MM.1S (cell line): ENCODE measurements at regions not wholly inside any gene's neighbourhood (a gene's known extent, or its start where the extent isn't known, plus 50 kb on each side); places are given as distances from the start of the nearest gene placed in this dataset.
"Not testable (repeated sequence)": the region's sequence is repeated elsewhere in the genome, so short reads cannot be mapped to it uniquely, and the experiment has no call there.

Experiments used
- DNase-seq: peaks from one replicate; pipeline ENCODE4 v3.0.0-alpha.2; 2015
- H2AFZ ChIP-seq: fragments of 300-600 bp; sonication (generic); 2 replicates; pipeline ENCODE4 v1.6.0; 2016; ENCODE audit warnings: antibody characterized with exemption, low read length
- H3F3A ChIP-seq: fragments of 300-600 bp; sonication (generic); 2 replicates; pipeline ENCODE4 v1.6.1; 2016; ENCODE audit warnings: mild to moderate bottlenecking, antibody characterized with exemption, low read length, moderate library complexity, mixed read lengths; ENCODE audit not compliant: insufficient read depth
- H3K27ac ChIP-seq: fragments of 300-600 bp; sonication (generic); 2 replicates; pipeline ENCODE4 v1.5.1; 2016; ENCODE audit warnings: mild to moderate bottlenecking, low read length
- H3K27me3 ChIP-seq: fragments of 300-600 bp; sonication (generic); replicated peaks from 2 replicates; pipeline ENCODE4 v1.6.0; 2016; ENCODE audit warnings: low read length; ENCODE audit not compliant: insufficient read depth
- H3K36me3 ChIP-seq: fragments of 300-600 bp; sonication (generic); replicated peaks from 2 replicates; pipeline ENCODE4 v1.6.1; 2016; ENCODE audit warnings: mild to moderate bottlenecking, low read length, mixed read lengths; ENCODE audit not compliant: insufficient read depth
- H3K4me1 ChIP-seq: fragments of 300-600 bp; sonication (generic); 2 replicates; pipeline ENCODE4 v1.6.1; 2016; ENCODE audit warnings: low read length, mixed read lengths
- H3K4me2 ChIP-seq: fragments of 300-600 bp; sonication (generic); 2 replicates; pipeline ENCODE4 v1.6.0; 2016; ENCODE audit warnings: low read depth, low read length
- H3K4me3 ChIP-seq: fragments of 300-600 bp; sonication (generic); 2 replicates; pipeline ENCODE4 v1.5.1; 2016; ENCODE audit warnings: low read length, mixed read lengths
- H3K79me2 ChIP-seq: fragments of 300-600 bp; sonication (generic); 2 replicates; pipeline ENCODE4 v1.6.1; 2016; ENCODE audit warnings: mixed run types, low read length, mixed read lengths
- H3K9ac ChIP-seq: fragments of 300-600 bp; sonication (generic); 2 replicates; pipeline ENCODE4 v1.6.1; 2016; ENCODE audit warnings: low read length, mixed read lengths
- H3K9me2 ChIP-seq: fragments of 300-600 bp; sonication (generic); replicated peaks from 2 replicates; pipeline ENCODE4 v1.6.1; 2016; ENCODE audit warnings: mild to moderate bottlenecking, low read length, mixed read lengths; ENCODE audit not compliant: insufficient read depth
- H3K9me3 ChIP-seq: fragments of 300-600 bp; sonication (generic); replicated peaks from 2 replicates; pipeline ENCODE4 v1.6.1; 2016; ENCODE audit warnings: mild to moderate bottlenecking, low read length, mixed read lengths; ENCODE audit not compliant: insufficient read depth
- H4K20me1 ChIP-seq: fragments of 300-600 bp; sonication (generic); 2 replicates; pipeline ENCODE4 v1.6.1; 2016; ENCODE audit warnings: mild to moderate bottlenecking, low read length, moderate library complexity, mixed read lengths; ENCODE audit not compliant: insufficient read depth
- EZH2 ChIP-seq: fragments of 300-600 bp; sonication (generic); optimal IDR thresholded peaks from 2 replicates; pipeline ENCODE3; 2017; ENCODE audit warnings: low read depth, mild to moderate bottlenecking, antibody characterized with exemption, low read length, mixed read lengths
- EZH2phosphoT487 ChIP-seq: fragments of 300-600 bp; sonication (generic); IDR thresholded peaks from 2 replicates; pipeline ENCODE4 v1.6.1; 2018; ENCODE audit warnings: antibody characterized with exemption, low read length
- TF ChIP-seq, protein P1 (sequence below): fragments of 300-600 bp; sonication (generic); IDR thresholded peaks from 2 replicates; pipeline ENCODE4 v1.5.1; 2016; ENCODE audit warnings: antibody characterized with exemption, low read length, mixed read lengths

DNA sequence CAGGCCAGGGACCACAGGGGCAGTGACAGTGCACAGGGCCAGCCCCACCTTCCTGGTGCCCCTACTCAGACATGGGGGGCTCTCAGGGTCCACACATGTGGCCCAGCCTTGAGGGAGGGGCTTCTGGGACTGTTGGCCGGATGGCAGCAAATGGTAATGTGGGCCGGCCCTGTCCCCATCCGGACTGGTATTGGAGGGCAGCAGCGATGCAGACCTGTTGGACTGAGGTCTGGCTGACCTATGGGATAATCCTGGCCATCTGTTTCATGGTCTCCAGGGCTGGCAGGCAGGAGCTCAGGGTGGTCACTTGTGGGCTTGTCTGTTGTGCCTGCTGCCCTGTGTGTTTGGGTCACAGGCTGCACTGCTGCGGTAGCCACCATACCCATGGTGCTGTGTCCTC, 387.5 kb downstream of the TMEM121 start:
- Histone ChIP-seq H3K79me2 (no peaks in the 10 kb centered on the region), H3K4me3 (no peak overlapping the region), H4K20me1 (no peaks in the 10 kb centered on the region), H3K36me3 (no peaks in the 10 kb centered on the region), H3K4me1 (no peaks in the 10 kb centered on the region), H3K9ac (no peak overlapping the region), H3F3A (no peaks in the 10 kb centered on the region), H3K9me2 (no peaks in the 10 kb centered on the region), H2AFZ (no peak overlapping the region), H3K9me3 (no peaks in the 10 kb centered on the region), H3K27me3 (no peaks in the 10 kb centered on the region), H3K27ac (no peak overlapping the region), H3K4me2 (no peak overlapping the region)
- DNase-seq = no peak
- TF ChIP-seq EZH2 (no peak), EZH2phosphoT487 (no peak)
- TF ChIP-seq, protein P1, sequence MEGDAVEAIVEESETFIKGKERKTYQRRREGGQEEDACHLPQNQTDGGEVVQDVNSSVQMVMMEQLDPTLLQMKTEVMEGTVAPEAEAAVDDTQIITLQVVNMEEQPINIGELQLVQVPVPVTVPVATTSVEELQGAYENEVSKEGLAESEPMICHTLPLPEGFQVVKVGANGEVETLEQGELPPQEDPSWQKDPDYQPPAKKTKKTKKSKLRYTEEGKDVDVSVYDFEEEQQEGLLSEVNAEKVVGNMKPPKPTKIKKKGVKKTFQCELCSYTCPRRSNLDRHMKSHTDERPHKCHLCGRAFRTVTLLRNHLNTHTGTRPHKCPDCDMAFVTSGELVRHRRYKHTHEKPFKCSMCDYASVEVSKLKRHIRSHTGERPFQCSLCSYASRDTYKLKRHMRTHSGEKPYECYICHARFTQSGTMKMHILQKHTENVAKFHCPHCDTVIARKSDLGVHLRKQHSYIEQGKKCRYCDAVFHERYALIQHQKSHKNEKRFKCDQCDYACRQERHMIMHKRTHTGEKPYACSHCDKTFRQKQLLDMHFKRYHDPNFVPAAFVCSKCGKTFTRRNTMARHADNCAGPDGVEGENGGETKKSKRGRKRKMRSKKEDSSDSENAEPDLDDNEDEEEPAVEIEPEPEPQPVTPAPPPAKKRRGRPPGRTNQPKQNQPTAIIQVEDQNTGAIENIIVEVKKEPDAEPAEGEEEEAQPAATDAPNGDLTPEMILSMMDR = no peak

DNA sequence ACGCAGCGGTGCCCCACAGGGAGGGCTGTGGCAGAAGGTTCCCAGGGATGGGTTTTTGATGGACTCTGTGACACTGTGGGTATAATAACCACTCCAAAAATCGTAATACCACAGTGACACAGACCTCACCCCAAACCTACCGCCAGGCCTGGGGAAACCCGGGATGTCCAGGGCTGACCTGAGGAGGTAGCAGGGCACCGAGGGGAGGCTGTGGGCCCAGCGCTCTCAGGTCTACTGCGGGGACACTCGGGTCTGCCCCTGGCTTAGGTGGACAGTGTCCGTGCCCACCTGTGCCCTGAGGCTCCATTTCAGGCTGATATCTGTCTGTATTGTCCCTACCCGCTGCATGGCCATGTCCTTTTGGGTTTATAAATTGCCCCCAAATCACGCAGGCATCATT, 387.9 kb downstream of the TMEM121 start:
- not testable (repeated sequence) for H3K4me1 ChIP-seq, DNase-seq, H3K9me2 ChIP-seq, H3K36me3 ChIP-seq, H3K27ac ChIP-seq, H3K9me3 ChIP-seq, H3K9ac ChIP-seq, H4K20me1 ChIP-seq, H3K27me3 ChIP-seq, H3K4me2 ChIP-seq, H3K4me3 ChIP-seq, H3F3A ChIP-seq, H2AFZ ChIP-seq, H3K79me2 ChIP-seq

DNA sequence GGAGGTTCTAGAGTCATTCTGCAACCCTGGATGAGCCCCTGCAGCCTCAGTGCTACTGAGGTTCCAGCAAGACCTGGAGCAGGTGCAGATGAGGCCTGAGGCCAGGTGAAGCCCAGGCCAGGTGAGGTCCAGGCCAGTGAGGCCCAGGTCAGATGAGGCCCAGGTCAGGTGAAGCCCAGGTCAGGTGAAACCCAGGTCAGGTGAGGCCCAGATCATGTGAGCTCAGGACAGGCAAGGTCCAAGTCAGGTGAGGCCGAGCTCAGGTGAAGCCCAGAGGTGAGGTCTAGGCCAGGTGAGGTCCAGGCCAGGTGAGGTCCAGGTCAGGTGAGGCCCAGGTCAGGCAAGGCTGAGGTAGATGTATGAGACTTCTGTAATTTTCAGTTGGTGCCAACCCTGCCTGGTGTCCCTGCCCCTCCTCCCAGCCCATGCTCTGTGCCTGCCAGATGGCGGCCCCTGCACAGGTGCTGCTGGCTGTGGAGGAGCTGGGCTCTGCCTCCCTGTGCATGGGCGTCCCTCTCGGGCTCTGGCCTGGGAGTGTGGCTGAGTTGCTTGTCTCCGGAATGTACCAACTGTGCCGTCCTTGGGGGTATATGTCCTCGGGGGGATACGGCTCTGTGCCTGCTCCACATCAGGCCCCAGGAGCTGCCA, 388.5 kb downstream of the TMEM121 start:
- Histone ChIP-seq H3K9ac (no peak overlapping the region), H3K4me3 (no peak overlapping the region), H3K4me1 (no peaks in the 10 kb centered on the region), H2AFZ (no peak overlapping the region), H3K27ac (no peak overlapping the region), H3K4me2 (no peak overlapping the region), H3F3A (no peaks in the 10 kb centered on the region), H3K9me3 (no peaks in the 10 kb centered on the region), H3K9me2 (no peaks in the 10 kb centered on the region), H3K27me3 (no peaks in the 10 kb centered on the region), H4K20me1 (no peaks in the 10 kb centered on the region), H3K79me2 (no peaks in the 10 kb centered on the region), H3K36me3 (no peaks in the 10 kb centered on the region)
- TF ChIP-seq, protein P1 = no peak
- no peak for TF ChIP-seq EZH2
- no peak for TF ChIP-seq EZH2phosphoT487
- DNase-seq = no peak

GRCh38 chr14:105915546-105915945, 389.2 kb downstream of the TMEM121 start:
- DNase-seq, H3K4me2 ChIP-seq, H4K20me1 ChIP-seq, H3K9ac ChIP-seq, H3K79me2 ChIP-seq, H3K4me1 ChIP-seq, H3K4me3 ChIP-seq, H3K9me3 ChIP-seq, H3K27ac ChIP-seq, H3K27me3 ChIP-seq, H3F3A ChIP-seq, H2AFZ ChIP-seq, H3K36me3 ChIP-seq, H3K9me2 ChIP-seq: not testable (repeated sequence)

DNA sequence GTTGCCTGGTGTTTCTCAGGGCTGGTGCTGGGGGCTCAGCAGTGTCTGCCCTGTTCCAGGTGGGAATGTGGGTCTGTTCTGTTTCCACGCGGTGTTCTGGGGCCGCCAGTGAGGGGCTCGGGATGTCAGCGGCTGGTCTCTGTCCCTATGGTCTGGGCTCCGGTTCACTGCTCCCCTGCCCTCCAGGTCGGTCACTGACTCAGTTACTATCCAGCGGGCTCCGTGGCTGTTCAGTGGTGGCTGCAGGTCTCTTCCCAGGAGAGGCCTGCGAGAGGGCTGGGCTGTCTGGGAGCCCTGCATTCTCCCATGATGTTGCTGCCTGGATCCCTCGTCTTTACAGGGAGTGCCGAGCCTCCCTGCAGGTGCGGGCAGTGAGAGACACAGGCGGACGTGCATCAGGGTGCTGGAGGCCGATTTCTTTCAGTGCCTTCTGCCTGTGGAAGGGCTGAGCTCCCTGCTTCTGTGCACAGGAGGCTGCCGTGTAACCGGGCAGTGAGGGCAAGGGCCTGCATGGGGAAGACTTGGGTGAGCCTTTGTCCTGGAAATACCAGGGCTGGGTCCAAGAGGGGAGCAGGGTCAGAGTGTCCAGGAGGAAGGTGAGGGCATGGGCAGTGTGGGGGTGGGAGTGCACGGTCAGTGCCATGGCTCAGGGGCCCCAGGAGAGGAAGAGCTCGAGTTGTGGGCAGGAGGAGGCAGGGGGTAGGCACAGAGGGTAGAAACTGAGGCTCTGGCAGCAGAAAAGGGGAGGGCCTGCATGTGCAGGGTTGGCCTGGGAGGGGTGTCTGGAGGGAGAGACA, 391.0 kb downstream of the TMEM121 start:
- H3K9ac ChIP-seq, H3K27ac ChIP-seq, H3K36me3 ChIP-seq, H3K27me3 ChIP-seq, H3K79me2 ChIP-seq, H2AFZ ChIP-seq, H3F3A ChIP-seq, DNase-seq, H3K9me3 ChIP-seq, H3K4me2 ChIP-seq, H3K4me1 ChIP-seq, H3K9me2 ChIP-seq, H3K4me3 ChIP-seq, H4K20me1 ChIP-seq: not testable (repeated sequence)
